GM21786 (cell line): ENCODE measurements at regions not wholly inside any gene's neighbourhood (a gene's known extent, or its start where the extent isn't known, plus 50 kb on each side); places are given as distances from the start of the nearest gene placed in this dataset.

Experiments used
- ATAC-seq: cut with Tn5 transposase; IDR thresholded peaks from one replicate; pipeline ENCODE4 v1.9.1; 2021; ENCODE audit not compliant: unreplicated experiment

GRCh38 chr13:47190696-47191305, 293.9 kb upstream of the HTR2A start:
- no peak for ATAC-seq

- ATAC-seq = no peak
These were observed 291.9 kb upstream of the HTR2A start for GRCh38 chr13:47188802-47189201.

- no peak for ATAC-seq
These were observed 289.6 kb upstream of the HTR2A start for GRCh38 chr13:47186471-47186870.

GRCh38 chr13:47184321-47184720, 287.5 kb upstream of the HTR2A start:
- ATAC-seq = no peak

GRCh38 chr13:47179321-47179720, 282.5 kb upstream of the HTR2A start:
- no peak for ATAC-seq

- ATAC-seq = no peak
These were observed 281.5 kb upstream of the HTR2A start for GRCh38 chr13:47178090-47178950.

- ATAC-seq = no peak
These were observed 278.5 kb upstream of the HTR2A start for GRCh38 chr13:47175172-47175866.

- ATAC-seq = no peak
These were observed 274.1 kb upstream of the HTR2A start for GRCh38 chr13:47170971-47171370.

GRCh38 chr13:47168618-47169017, 271.8 kb upstream of the HTR2A start:
- ATAC-seq = no peak

- ATAC-seq = no peak
These were observed 271.2 kb upstream of the HTR2A start for GRCh38 chr13:47168066-47168465.

- ATAC-seq = no peak
These were observed 269.5 kb upstream of the HTR2A start for GRCh38 chr13:47166336-47166735.

GRCh38 chr13:47159853-47160550, 263.1 kb upstream of the HTR2A start:
- no peak for ATAC-seq

GRCh38 chr13:47158593-47158992, 261.7 kb upstream of the HTR2A start:
- no peak for ATAC-seq

GRCh38 chr13:47148543-47148942, 251.7 kb upstream of the HTR2A start:
- ATAC-seq = no peak

GRCh38 chr13:47147812-47148119, 250.9 kb upstream of the HTR2A start:
- ATAC-seq = no peak

- ATAC-seq = peak; percentile 96
These were observed 250.3 kb upstream of the HTR2A start for GRCh38 chr13:47146991-47147811.

- ATAC-seq = no peak
These were observed 249.3 kb upstream of the HTR2A start for GRCh38 chr13:47146136-47146535.

- ATAC-seq = no peak
These were observed 247.9 kb upstream of the HTR2A start for GRCh38 chr13:47144782-47145181.

- no peak for ATAC-seq
These were observed 245.3 kb upstream of the HTR2A start for GRCh38 chr13:47142105-47142504.

GRCh38 chr13:47139519-47139918, 242.7 kb upstream of the HTR2A start:
- ATAC-seq = no peak

- ATAC-seq = no peak
These were observed 239.7 kb upstream of the HTR2A start for GRCh38 chr13:47136504-47136941.
